Amygdala (tissue), 56 donors: ENCODE measurements at regions not wholly inside any gene's neighbourhood (a gene's known extent, or its start where the extent isn't known, plus 50 kb on each side); places are given as distances from the start of the nearest gene placed in this dataset.
A peak's percentile ranks its signal among the peaks of the same experiment; 100 is the strongest.

Experiments
- DNase-seq, 56 donors: peaks; one replicate each; lab custom pipeline; 2025; lab: John Stamatoyannopoulos, UW

- DNase-seq = no peak
Measured at GRCh38 chr5:74304536-74304935, 336.0 kb downstream of the ENC1 start.

DNA sequence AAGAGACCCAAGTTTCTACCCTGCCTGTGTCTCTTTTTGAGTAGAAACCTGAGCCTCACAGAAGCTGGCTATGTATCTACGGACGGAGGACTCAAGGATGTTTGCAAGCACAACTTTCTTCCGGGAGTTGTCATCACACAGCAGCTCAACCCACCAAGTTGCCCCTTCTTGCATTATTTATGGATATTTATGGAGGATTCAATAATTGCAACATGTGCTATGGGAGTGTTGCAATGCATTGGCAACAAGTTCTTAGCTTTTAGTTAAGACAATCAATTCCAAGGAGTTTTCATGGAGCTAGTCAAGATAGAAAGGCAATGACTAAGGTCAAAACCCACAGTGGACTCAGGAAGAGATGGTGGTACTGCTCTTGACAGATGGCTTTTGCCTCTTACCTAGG lies 336.9 kb downstream of the ENC1 start:
- DNase-seq = no peak

GRCh38 chr5:74301576-74301975 lies 339.0 kb downstream of the ENC1 start:
- DNase-seq = no peak

DNA sequence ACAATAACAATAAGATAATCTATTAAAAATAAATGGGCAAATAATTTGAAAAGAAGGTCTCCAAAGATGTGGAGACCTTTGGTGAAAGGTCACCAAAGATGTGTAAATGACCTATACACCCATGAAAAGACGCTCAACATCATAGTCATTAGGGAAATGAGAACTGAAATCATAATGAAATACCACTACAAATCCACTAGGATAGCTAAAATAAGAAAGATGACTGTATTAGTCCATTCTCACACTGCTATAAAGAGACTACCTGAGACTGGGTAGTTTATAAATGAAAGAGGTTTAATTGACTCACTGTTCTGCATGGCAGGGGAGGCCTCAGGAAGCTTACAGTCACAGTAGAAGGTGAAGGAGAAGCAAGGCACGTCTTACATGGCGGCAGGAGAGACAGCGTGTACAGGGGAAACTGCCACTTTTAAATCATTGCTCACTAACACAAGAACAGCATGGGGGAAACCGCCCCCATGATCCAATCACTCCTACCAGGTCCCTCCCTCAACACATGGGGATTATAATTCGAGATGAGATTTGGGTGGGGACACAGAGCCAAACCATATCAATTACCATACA lies 339.6 kb downstream of the ENC1 start:
- DNase-seq = no peak

DNA sequence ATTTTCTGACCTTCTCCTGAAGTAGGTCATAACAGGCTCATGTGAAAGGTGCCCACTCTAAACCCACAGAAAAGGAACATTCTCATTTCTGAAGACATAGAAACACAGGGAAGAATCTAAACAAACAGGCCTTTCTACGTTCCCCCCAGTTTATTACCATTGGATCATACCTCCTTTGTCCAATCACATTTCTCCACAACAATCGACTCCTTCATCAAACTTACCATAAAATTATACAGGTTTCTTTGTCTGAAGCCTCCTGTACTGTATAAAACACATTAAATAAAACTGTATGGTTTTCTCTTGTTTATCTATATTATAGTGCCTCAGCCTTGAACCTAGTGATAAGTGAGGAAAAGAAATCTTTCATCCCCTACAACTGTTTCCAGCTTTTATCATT lies 340.7 kb downstream of the ENC1 start:
- DNase-seq = no peak

DNA sequence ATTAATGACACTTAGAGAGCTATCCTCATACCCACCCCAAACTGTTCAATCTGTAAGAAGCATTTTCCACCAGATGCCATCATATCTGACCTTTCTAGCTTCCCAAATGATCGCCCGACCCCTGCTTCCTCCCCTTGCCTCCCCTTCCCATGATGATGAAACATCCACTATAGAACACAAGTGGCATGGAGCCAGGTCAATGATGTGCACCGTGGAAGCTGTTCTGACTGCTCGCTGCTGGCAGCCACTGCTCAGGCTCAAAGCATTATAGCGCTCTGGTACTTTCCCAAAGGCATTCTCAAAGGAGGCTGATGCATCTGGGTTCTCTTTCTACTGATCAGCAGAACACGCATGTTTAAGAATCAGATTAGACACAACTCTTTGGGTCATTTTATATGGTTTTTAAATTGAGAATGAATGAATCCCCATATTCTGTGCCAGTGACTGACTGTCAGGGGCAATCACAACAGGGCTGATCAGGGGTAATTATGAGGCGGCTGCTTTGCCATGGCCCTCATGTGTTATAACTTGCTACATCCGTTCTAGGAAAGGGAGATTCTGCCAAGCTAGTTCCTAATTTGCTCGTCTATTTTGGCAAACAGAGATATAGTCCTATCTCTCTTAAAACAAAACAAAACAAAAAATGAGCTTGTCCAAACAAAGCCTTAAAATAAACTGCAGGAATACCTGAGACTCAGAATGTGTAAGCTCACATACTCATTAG lies 343.7 kb downstream of the ENC1 start:
- no peak for DNase-seq

DNA sequence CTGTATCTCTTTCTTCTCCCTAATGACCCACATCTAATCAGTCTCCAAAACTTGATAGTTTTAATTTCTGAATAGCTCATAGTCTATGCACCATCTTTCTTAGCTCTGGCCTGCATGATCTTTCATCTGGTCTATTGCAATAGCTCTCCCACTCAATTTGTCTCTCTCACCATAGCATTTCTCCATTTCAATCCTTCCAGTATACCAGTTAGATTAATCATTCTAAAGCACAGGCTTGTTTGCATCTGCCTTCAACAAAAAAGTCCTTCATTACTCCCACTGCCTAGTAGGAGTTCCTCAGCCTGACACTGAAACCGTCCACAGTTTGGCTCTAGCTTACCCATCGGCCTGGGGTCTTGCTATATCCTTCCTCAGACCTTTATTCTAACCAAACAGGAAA lies 344.9 kb downstream of the ENC1 start:
- DNase-seq = no peak

DNA sequence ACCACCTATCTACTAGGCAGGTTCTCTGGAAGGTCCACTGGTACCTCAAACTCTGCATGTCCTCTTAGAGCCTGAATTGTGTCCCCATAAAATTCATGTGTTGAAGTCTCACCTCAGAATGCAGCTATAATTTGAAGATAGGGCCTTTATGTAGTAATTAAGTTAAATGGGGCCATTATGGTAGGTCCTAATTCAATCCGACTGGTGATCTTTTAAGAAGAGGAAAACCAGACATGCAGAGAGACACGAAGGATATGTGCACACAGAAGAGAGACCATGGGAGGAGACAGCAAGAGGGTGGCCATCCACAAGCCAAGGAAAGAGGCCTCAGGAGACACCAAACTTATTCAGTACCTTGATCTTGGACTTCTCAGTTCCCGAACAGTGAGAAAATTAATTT lies 345.4 kb downstream of the ENC1 start:
- no peak for DNase-seq

- peak in 40 of 56 donors; percentile 1 to 85 (median 26) for DNase-seq
Measured at GRCh38 chr5:74294231-74294705, 346.3 kb downstream of the ENC1 start.

- DNase-seq = no peak
Measured at GRCh38 chr5:74293182-74293581, 347.3 kb downstream of the ENC1 start.

GRCh38 chr5:74290634-74291241 lies 349.8 kb downstream of the ENC1 start:
- DNase-seq = no peak

GRCh38 chr5:74289691-74290090 lies 350.8 kb downstream of the ENC1 start:
- DNase-seq = no peak

GRCh38 chr5:74289238-74289637 lies 351.3 kb downstream of the ENC1 start:
- no peak for DNase-seq

DNA sequence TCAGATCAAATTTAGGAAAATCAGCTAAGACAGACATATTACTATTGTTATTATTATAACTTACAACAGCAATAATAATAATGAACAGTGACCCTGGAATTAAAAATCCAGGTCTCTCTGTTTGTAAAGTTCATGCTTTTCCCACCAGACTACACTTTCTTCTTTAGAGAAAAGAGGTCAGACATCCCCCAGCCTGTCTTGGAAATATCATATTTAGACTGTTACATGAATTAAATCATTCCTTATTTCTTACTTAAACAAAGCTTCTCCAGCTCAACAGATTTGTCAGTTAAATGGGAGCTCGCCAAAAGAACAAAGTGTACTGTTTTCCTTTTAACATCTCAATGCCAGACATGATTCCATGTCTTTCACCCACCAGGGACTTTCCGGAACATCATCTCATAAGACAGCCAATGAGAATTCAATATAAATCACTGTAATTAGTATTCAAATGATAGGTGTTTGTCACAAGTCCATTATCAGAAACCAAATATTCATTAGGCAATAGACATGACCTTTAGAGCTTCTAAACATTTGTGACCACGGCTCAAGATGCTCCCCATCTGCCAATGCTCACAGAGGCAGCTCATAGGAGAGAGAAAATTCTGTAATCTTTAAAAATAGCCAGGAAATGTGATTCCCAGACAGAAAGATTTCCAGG lies 351.9 kb downstream of the ENC1 start:
- DNase-seq = no peak

DNA sequence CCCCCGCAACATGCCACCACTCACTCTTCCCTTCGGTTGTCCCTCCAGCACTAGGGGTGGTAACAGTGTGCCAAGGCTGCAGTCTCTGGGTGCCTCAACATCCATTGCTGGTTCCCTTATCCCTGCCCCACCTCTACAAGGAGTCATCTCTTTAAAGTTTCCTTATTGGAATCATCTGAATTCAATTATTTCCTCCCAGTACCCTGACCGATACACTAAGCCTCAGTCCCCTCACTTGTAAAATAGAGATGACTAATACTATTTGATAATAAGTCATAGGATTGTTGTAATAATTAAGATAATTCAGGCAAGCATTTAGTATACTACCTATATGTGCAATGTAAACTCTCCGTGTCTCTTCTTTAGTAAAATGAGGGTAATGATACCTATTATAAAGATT lies 352.5 kb downstream of the ENC1 start:
- no peak for DNase-seq

GRCh38 chr5:74286734-74287695 lies 353.5 kb downstream of the ENC1 start:
- DNase-seq = no peak

- DNase-seq = no peak
Measured at GRCh38 chr5:74285675-74286280, 354.8 kb downstream of the ENC1 start.

- no peak for DNase-seq
Measured at GRCh38 chr5:74282490-74282889, 358.0 kb downstream of the ENC1 start.

DNA sequence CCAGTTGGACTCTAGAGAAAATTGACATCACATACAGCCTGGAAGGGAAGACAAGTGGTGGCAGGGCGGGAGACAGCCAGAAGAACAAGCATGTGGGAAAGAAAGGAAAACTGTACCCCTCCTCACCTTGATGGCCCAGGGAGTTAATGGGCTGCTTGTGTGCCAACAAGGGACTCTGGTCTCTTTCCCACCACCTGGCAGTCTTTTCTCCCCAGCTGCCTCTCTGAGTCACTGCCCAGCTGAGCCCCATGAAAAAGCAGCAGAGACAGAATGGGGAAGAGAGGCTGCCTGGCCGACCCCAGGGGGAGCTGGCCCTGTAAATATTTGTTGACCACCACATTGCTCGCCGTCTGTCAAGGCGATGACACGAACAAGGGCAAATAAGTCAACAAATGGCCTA lies 359.4 kb downstream of the ENC1 start:
- DNase-seq = no peak

DNA sequence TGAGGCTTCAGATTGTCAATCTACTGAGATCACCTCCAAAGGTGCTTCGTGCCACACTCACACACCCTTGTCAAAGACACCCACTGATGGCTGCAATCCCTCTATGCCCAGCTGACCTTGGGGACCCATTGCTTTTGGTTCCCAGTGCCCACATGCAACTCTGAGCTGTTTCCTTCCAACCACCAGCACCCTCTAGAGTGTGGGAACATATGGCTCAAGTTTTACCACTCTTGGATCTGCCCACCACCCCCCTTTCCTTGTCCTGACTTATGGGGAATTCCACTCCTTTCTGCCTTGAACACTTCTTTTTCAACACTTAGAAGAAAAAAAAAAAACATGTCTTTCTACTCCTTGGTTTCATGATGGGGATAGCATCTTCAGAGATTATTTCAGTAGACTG lies 360.2 kb downstream of the ENC1 start:
- no peak for DNase-seq
